Gastrocnemius medialis (tissue), 4 donors: ENCODE measurements at regions not wholly inside any gene's neighbourhood (a gene's known extent, or its start where the extent isn't known, plus 50 kb on each side); places are given as distances from the start of the nearest gene placed in this dataset.

ENCODE experiments used
- ATAC-seq, 2 donors: fragments of 150-250 bp; one replicate each; pipeline ENCODE4 v1.9.1; 2016
- DNase-seq, 2 donors: peaks; one replicate each; pipeline ENCODE4 v3.0.0-alpha.2; 2019
- H3K27ac ChIP-seq, 4 donors: fragments of 200-600 bp; sonication (generic); 1 replicate in 1 of 4; 2 replicates in 3 of 4; pipeline ENCODE4 v1.5.1; 2016 to 2018; ENCODE audit warnings: mild to moderate bottlenecking in 2 of 4, moderate library complexity in 1 of 4
- H3K27me3 ChIP-seq, 3 donors: fragments of 200-600 bp; sonication (generic) in 2 of 3; 1 replicate in 1 of 3; 2 replicates in 2 of 3; pipeline versions ENCODE4 v1.5.1 to v1.6.0; 2016 to 2019; ENCODE audit warnings: mild to moderate bottlenecking in 1 of 3, moderate library complexity in 1 of 3
- H3K36me3 ChIP-seq, 2 donors: fragments of 200-600 bp; sonication (generic) in 1 of 2; one replicate each; pipeline ENCODE4 v1.5.1; 2017 to 2018
- H3K4me1 ChIP-seq, 2 donors: fragments of 200-600 bp; sonication (generic) in 1 of 2; one replicate each; pipeline ENCODE4 v1.5.1; 2016 to 2017; ENCODE audit warnings: mild to moderate bottlenecking in 2 of 2
- H3K4me3 ChIP-seq, 4 donors: fragments of 200-600 bp; sonication (generic) in 3 of 4; 1 replicate in 1 of 4; 2 replicates in 3 of 4; pipeline ENCODE4 v1.5.1; 2016 to 2019; ENCODE audit warnings: mild to moderate bottlenecking in 2 of 4
- H3K9me3 ChIP-seq, 3 donors: fragments of 200-600 bp; sonication (generic) in 2 of 3; 1 replicate in 1 of 3; 2 replicates in 2 of 3; pipeline ENCODE4 v1.5.1; 2016 to 2019
- POLR2A ChIP-seq, 2 donors: fragments of 450-650 bp; IDR thresholded peaks; one replicate each; pipeline ENCODE4 v1.6.1; 2017; ENCODE audit warnings: antibody characterized with exemption in 2 of 2, mild to moderate bottlenecking in 2 of 2, moderate library complexity in 2 of 2
- in situ Hi-C, 4 donors: fragments of 200-750 bp; cut with MboI; loops; one replicate each; pipeline versions ENCODE4 v1.15.0 to v1.8.0; 2017; ENCODE audit warnings: low sequenced_read_pairs in 4 of 4
- intact Hi-C: fragments of 100-400 bp; cut with DNase I; formaldehyde crosslinking; loops from one replicate; pipeline ENCODE4 v1.15.1; 2023; ENCODE audit warnings: low total_unique reads
- TF ChIP-seq, protein P1 (sequence below), 5 experiments: fragments of 450-650 bp in 3 of 5; fragments of 200-600 bp in 2 of 5; sonication (generic) in 2 of 5; IDR thresholded peaks in 4 of 5; conservative IDR thresholded peaks in 1 of 5; 1 replicate in 4 of 5; 2 replicates in 1 of 5; pipeline ENCODE4 v1.5.1; 2016 to 2019; ENCODE audit warnings: antibody characterized with exemption in 5 of 5, mild to moderate bottlenecking in 3 of 5, moderate library complexity in 3 of 5

DNA sequence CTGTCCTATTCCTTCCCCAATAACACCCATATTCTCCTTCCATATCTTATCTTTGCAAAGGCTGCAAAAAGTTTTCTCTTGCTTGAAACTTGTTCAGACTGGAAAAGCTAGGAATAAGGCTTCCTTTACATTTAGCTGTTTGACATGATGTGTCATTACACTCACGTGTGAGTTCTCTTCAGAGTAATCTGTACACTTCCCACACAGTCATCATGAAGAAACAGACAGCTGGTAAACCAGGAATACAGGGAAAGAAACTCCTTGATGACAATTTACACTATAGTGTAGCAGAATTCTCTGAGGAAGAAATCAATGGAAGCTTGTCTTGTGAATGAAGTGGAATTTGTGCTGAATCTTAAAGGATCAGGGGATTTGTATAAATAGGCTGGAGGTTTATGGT lies 628.6 kb upstream of the CDH2 start:
- no peaks in the 10 kb centered on the region for H3K9me3 ChIP-seq
- no peaks in the 10 kb centered on the region for H3K4me1 ChIP-seq
- no peak for TF ChIP-seq POLR2A (IDR thresholded peaks at IDR 0.05)
- TF ChIP-seq, protein P1, sequence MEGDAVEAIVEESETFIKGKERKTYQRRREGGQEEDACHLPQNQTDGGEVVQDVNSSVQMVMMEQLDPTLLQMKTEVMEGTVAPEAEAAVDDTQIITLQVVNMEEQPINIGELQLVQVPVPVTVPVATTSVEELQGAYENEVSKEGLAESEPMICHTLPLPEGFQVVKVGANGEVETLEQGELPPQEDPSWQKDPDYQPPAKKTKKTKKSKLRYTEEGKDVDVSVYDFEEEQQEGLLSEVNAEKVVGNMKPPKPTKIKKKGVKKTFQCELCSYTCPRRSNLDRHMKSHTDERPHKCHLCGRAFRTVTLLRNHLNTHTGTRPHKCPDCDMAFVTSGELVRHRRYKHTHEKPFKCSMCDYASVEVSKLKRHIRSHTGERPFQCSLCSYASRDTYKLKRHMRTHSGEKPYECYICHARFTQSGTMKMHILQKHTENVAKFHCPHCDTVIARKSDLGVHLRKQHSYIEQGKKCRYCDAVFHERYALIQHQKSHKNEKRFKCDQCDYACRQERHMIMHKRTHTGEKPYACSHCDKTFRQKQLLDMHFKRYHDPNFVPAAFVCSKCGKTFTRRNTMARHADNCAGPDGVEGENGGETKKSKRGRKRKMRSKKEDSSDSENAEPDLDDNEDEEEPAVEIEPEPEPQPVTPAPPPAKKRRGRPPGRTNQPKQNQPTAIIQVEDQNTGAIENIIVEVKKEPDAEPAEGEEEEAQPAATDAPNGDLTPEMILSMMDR (IDR thresholded peaks at IDR 0.05 in 4 of 5, conservative IDR thresholded peaks at IDR 0.05 in 1 of 5), result no peak
- no peaks in the 10 kb centered on the region for H3K36me3 ChIP-seq
- no peaks in the 10 kb centered on the region for H3K27me3 ChIP-seq
- in situ Hi-C loops (no loop called here), intact Hi-C loops (no loop called here)
- no peak for ATAC-seq
- no peak overlapping the region for H3K27ac ChIP-seq
- no peak for DNase-seq
- H3K4me3 ChIP-seq, result no peak overlapping the region

DNA sequence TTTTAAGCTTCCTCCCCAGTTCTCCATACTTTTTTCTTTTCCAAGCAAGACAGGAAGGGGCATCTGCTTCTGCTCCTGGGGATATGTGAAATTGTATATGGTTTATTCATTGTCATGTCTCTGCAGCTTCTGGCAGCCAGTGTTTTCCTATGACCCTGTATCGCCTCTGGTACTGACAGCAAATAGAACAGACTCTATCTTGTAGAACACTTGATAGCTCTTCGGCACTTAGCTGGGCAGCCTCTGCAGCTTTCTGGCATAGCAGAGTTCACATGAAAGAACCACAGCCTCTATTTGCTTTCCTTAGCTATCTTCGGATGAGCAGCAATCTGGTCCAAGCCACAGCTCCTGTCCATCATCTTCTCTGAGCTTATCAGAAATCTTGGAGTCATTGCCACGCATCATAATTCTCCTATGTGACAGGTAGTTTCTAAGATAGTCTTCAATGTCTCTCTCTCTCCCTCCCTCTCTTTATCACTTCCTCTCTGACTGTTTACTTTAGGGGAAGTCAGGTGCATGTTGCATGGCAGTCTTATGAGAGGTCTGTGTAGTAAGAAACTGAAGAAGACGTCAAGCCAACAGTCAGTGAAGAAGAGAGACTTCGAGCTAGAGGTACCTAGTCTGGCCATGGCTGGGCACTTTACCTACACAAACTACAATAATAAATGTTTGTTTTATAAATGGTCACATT lies 627.7 kb upstream of the CDH2 start:
- DNase-seq, result no peak
- Histone ChIP-seq H3K36me3 (no peaks in the 10 kb centered on the region), H3K4me1 (no peaks in the 10 kb centered on the region), H3K27ac (no peak overlapping the region), H3K27me3 (no peaks in the 10 kb centered on the region), H3K9me3 (no peaks in the 10 kb centered on the region), H3K4me3 (no peak overlapping the region)
- ATAC-seq, result no peak
- in situ Hi-C loops (no loop called here), intact Hi-C loops (no loop called here)
- TF ChIP-seq POLR2A (IDR thresholded peaks at IDR 0.05), result no peak
- TF ChIP-seq, protein P1 (IDR thresholded peaks at IDR 0.05 in 4 of 5, conservative IDR thresholded peaks at IDR 0.05 in 1 of 5), result no peak

DNA sequence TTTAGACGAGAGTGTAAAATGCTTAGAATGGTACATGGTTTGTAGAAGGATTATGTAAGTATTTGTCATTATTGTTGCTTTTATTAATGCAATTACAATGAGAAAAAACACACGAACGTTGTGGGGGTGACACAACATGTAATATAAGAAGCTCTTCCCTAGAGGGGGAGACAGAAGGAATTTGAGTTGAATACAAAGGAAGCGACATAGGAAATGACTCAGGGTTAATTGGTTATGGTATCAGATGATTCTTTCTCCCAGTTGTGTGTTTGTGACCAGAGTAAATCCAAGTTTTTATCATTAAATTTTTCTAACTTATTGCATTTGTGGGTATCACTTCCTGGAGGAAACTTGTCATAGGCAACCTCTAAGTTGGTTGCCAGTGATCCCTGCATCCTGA lies 625.6 kb upstream of the CDH2 start:
- H3K4me1 ChIP-seq, result no peaks in the 10 kb centered on the region
- no peak overlapping the region for H3K27ac ChIP-seq
- no peak for ATAC-seq
- H3K36me3 ChIP-seq, result no peaks in the 10 kb centered on the region
- TF ChIP-seq, protein P1 (IDR thresholded peaks at IDR 0.05 in 4 of 5, conservative IDR thresholded peaks at IDR 0.05 in 1 of 5), result no peak
- TF ChIP-seq POLR2A (IDR thresholded peaks at IDR 0.05), result no peak
- no peak for DNase-seq
- in situ Hi-C loops (no loop called here), intact Hi-C loops (no loop called here)
- no peak overlapping the region for H3K4me3 ChIP-seq
- no peaks in the 10 kb centered on the region for H3K9me3 ChIP-seq
- H3K27me3 ChIP-seq, result no peaks in the 10 kb centered on the region

DNA sequence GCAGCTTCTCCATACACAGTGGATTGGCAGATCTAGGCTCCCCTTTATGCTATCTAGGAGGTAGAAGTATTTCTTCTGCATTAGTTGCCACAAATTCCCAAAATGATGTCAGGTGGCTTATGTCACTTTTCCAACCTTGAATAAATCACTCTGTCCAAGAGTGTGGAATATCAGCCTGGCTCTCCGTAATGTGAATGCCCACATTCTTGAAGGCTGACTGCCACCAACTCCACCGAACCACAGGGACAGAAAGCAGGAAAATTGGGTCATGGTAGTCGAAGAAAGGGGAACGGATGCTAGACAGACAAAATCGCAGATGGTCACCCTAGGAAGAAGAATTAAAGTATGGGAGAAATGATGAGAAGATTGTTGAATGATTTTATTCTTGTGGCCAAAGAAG lies 624.9 kb upstream of the CDH2 start:
- ATAC-seq (no peak), DNase-seq (no peak)
- H3K27me3 ChIP-seq, result no peaks in the 10 kb centered on the region
- TF ChIP-seq POLR2A (IDR thresholded peaks at IDR 0.05), result no peak
- TF ChIP-seq, protein P1 (IDR thresholded peaks at IDR 0.05 in 4 of 5, conservative IDR thresholded peaks at IDR 0.05 in 1 of 5), result no peak
- no peak overlapping the region for H3K4me3 ChIP-seq
- no peak overlapping the region for H3K27ac ChIP-seq
- H3K4me1 ChIP-seq, result no peaks in the 10 kb centered on the region
- H3K9me3 ChIP-seq, result no peaks in the 10 kb centered on the region
- in situ Hi-C loops, result no loop called here
- H3K36me3 ChIP-seq, result no peaks in the 10 kb centered on the region
- intact Hi-C loops, result no loop called here
